ENCODE measurements at regions not wholly inside any gene's neighbourhood (a gene's known extent, or its start where the extent isn't known, plus 50 kb on each side); places are given as distances from the start of the nearest gene placed in this dataset.
A peak's percentile ranks its signal among the peaks of the same experiment; 100 is the strongest.

DNA sequence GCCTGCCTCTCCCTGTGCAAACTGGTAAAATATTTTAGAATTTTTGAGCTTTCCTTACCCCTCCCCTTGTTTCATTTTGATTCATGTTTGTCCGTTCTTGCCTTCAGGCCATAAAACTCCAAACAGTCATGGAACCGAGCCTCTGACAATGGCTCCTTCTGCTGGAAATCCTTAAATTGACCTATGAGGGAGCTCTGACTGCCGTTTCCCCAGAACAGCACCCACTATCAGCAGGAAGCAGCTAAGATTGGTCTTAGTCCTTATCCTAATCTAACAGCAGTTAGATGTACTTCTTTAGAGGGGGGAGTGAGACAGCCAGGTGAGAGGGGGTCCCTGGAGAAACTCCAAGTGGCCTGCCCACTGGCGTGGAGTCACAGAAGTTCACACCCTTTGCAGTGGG lies 106.7 kb downstream of the FAM174A start:
- no peaks in the 10 kb centered on the region for H3K9me3 Mint-ChIP-seq
- H3K4me3 Mint-ChIP-seq: no peak overlapping the region
- H3K36me3 Mint-ChIP-seq (ENCODE audit: low read depth): no peaks in the 10 kb centered on the region
- TF ChIP-seq, protein P1, sequence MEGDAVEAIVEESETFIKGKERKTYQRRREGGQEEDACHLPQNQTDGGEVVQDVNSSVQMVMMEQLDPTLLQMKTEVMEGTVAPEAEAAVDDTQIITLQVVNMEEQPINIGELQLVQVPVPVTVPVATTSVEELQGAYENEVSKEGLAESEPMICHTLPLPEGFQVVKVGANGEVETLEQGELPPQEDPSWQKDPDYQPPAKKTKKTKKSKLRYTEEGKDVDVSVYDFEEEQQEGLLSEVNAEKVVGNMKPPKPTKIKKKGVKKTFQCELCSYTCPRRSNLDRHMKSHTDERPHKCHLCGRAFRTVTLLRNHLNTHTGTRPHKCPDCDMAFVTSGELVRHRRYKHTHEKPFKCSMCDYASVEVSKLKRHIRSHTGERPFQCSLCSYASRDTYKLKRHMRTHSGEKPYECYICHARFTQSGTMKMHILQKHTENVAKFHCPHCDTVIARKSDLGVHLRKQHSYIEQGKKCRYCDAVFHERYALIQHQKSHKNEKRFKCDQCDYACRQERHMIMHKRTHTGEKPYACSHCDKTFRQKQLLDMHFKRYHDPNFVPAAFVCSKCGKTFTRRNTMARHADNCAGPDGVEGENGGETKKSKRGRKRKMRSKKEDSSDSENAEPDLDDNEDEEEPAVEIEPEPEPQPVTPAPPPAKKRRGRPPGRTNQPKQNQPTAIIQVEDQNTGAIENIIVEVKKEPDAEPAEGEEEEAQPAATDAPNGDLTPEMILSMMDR (IDR thresholded peaks at IDR 0.05): no peak
- H3K4me1 Mint-ChIP-seq: peaks cover 24% of the 10 kb centered on the region
- H3K27ac Mint-ChIP-seq: no peak overlapping the region
- H3K27me3 Mint-ChIP-seq (ENCODE audit: low read depth, poor library complexity): peaks cover 3% of the 10 kb centered on the region
- DNase-seq: no peak

DNA sequence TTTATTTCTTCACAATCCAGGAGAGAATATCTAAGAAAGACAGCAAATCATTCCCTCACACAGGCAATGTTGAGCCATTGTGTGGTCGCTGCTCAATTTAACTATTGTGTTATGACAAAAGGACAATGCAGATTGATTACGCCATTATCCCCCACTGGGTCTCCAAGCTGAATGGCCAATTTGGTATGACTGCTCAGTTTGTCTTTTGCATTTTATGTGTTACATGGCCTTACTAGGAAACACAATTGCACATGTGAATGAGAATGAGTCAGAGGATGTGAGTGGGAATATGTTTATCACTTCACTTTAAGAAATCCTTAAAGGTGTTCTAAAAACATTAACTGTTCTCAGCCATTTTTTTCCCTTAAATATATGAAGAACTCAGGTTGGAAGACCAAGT lies 108.3 kb downstream of the FAM174A start:
- Mint-ChIP-seq H3K4me3 (no peak overlapping the region), H3K27ac (no peak overlapping the region), H3K4me1 (peaks cover 41% of the 10 kb centered on the region), H3K9me3 (no peaks in the 10 kb centered on the region), H3K36me3 (ENCODE audit: low read depth) (no peaks in the 10 kb centered on the region), H3K27me3 (ENCODE audit: low read depth, poor library complexity) (no peaks in the 10 kb centered on the region)
- TF ChIP-seq, protein P1 (IDR thresholded peaks at IDR 0.05): no peak
- DNase-seq: no peak

DNA sequence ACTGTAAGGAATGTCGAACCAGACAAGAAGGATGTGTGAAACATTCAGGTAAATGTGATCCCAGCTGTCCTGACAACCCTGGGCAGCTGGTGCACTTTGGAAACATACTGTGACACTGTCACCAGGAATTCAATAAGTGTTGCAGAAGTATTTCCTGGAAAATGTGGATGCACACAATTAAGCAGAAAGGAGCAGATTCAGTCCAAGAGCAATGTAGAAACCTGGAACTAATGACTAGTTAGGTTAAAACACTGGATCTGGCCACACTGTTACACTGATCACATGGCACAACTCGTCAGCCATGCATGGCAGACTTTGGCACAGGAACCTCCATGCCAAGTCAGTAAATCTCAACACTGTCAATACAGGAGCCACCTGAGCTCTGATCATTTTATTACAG lies 109.0 kb downstream of the FAM174A start:
- peaks cover 45% of the 10 kb centered on the region for H3K4me1 Mint-ChIP-seq
- TF ChIP-seq, protein P1 (IDR thresholded peaks at IDR 0.05): no peak
- H3K9me3 Mint-ChIP-seq: no peaks in the 10 kb centered on the region
- H3K36me3 Mint-ChIP-seq (ENCODE audit: low read depth): no peaks in the 10 kb centered on the region
- no peaks in the 10 kb centered on the region for H3K27me3 Mint-ChIP-seq (ENCODE audit: low read depth, poor library complexity)
- H3K27ac Mint-ChIP-seq: no peak overlapping the region
- no peak overlapping the region for H3K4me3 Mint-ChIP-seq
- no peak for DNase-seq

DNA sequence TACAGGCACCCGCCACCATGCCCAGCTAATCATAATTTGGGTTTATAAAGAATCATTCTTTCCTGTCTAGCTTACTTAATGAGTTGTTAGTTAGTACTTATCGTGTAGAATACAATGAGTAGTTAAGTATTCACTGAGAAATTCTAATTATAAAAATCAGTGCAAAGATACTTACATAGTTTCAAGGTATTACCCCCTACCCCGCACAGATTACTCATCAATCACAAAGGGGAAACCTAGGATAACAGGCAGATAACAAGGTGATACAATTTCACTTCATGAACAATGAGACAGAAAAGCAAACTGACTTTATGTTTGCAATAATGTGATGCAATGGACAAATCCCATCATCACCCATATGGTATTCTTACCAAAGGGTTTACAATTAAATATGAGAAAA lies 109.6 kb downstream of the FAM174A start:
- Mint-ChIP-seq H3K4me1 (peaks cover 48% of the 10 kb centered on the region), H3K4me3 (no peak overlapping the region), H3K36me3 (ENCODE audit: low read depth) (no peaks in the 10 kb centered on the region), H3K27ac (no peak overlapping the region), H3K27me3 (ENCODE audit: low read depth, poor library complexity) (no peaks in the 10 kb centered on the region), H3K9me3 (no peaks in the 10 kb centered on the region)
- TF ChIP-seq, protein P1 (IDR thresholded peaks at IDR 0.05): no peak
- no peak for DNase-seq

DNA sequence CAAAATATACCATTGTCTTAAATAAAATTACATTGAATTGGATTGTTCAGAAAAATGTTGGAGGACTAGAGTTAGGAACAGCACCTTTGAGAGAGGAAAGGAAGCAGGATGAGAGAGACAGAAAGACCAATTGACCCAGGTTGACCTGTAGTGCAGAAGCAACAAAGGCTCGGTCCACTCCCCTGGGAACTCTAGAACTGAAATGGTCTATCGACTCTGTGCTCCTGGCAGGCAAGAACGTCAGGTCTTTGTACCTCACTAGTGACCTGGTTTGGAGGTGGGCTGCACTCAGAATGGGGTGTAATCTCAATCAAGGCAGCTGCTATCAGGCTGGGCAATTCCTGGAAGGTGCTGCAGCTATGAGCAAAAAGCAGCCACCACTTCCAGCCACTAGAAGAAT lies 110.8 kb downstream of the FAM174A start:
- TF ChIP-seq, protein P1 (IDR thresholded peaks at IDR 0.05): no peak

DNA sequence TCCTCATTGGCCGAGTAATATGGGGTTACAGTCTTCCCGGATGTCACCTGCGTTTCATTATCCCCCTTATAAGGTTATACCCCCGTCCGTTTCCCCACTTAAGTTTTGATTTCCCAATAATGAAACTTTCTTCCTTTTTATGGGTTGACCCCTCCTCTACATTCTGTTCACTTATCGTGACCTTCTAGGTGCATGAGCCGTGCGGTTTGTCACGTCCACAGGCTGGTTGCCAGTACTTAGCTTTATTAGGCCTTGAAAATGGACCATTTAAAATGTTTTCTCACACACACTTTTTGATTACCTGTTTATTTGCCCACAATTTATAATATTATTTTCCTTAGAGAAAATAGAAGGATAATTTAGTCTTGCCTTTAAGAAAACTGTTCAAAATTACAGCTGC lies 111.5 kb downstream of the FAM174A start:
- Mint-ChIP-seq H3K9me3 (no peaks in the 10 kb centered on the region), H3K4me3 (no peak overlapping the region), H3K27ac (peak overlapping the region; percentile 80), H3K36me3 (ENCODE audit: low read depth) (no peaks in the 10 kb centered on the region), H3K27me3 (ENCODE audit: low read depth, poor library complexity) (no peaks in the 10 kb centered on the region), H3K4me1 (peaks cover 48% of the 10 kb centered on the region)
- TF ChIP-seq, protein P1 (IDR thresholded peaks at IDR 0.05): no peak
- DNase-seq: no peak

More for the DNA sequence above, 110.8 kb downstream of the FAM174A start:
- Mint-ChIP-seq H3K9me3 (no peaks in the 10 kb centered on the region), H3K4me3 (no peak overlapping the region), H3K4me1 (peaks cover 48% of the 10 kb centered on the region), H3K36me3 (ENCODE audit: low read depth) (no peaks in the 10 kb centered on the region), H3K27me3 (ENCODE audit: low read depth, poor library complexity) (no peaks in the 10 kb centered on the region), H3K27ac (no peak overlapping the region)
- peak; percentile 2 for DNase-seq
